ENCODE measurements at regions not wholly inside any gene's neighbourhood (a gene's known extent, or its start where the extent isn't known, plus 50 kb on each side); places are given as distances from the start of the nearest gene placed in this dataset.

- TF ChIP-seq POLR2AphosphoS5 (IDR thresholded peaks at IDR 0.05; ENCODE audit: low read depth, low read length) (no peak), REST (IDR thresholded peaks at IDR 0.05; ENCODE audit: insufficient read depth in 1 of 2, low read depth in 2 of 2, low read length in 1 of 2) (no peak), SIN3A (IDR thresholded peaks at IDR 0.05; ENCODE audit: borderline replicate concordance, insufficient read depth, low read depth, low read length) (no peak), TCF7L2 (IDR thresholded peaks at IDR 0.05; ENCODE audit: low read depth, low read length) (no peak), CTCF (IDR thresholded peaks at IDR 0.05) (no peak)
- POLR2A ChIA-PET: no interaction called here
- Histone ChIP-seq H3K4me1 (ENCODE audit: control insufficient read depth, insufficient read depth, low read length) (no peaks in the 10 kb centered on the region), H3K27me3 (ENCODE audit: control insufficient read depth, insufficient read depth, low read length) (no peaks in the 10 kb centered on the region), H3K4me3 (ENCODE audit: low read depth in 2 of 2, low read length in 2 of 2) (no peak overlapping the region), H3K9me3 (ENCODE audit: control insufficient read depth, insufficient read depth, low read depth, low read length) (peaks cover 5% of the 10 kb centered on the region; the same call in 1 of the 2 replicates), H3K36me3 (ENCODE audit: control insufficient read depth, insufficient read depth, low read length) (no peaks in the 10 kb centered on the region), H3K27ac (ENCODE audit: low read length) (no peak overlapping the region)
- in situ Hi-C loops (cut with HindIII; ENCODE audit: low pct_unique_long_range_greater_than_20kb, low sequenced_read_pairs) (no loop called here), intact Hi-C loops (cut with micrococcal nuclease; ENCODE audit: unreplicated experiment) (no loop called here)
- CTCF ChIA-PET: no interaction called here
- ATAC-seq (no peak), DNase-seq (ENCODE audit: low read depth, low spot score) (no peak)
- BruUV-seq (replicated peaks): no TSS peak
These were observed 250.5 kb upstream of the MEOX2 start for GRCh38 chr7:15936991-15937390.

- ATAC-seq (no peak), DNase-seq (ENCODE audit: low read depth, low spot score) (no peak)
- Histone ChIP-seq H3K4me3 (ENCODE audit: low read depth in 2 of 2, low read length in 2 of 2) (no peak overlapping the region), H3K27me3 (ENCODE audit: control insufficient read depth, insufficient read depth, low read length) (no peaks in the 10 kb centered on the region), H3K9me3 (ENCODE audit: control insufficient read depth, insufficient read depth, low read depth, low read length) (no peaks in the 10 kb centered on the region), H3K27ac (ENCODE audit: low read length) (no peak overlapping the region), H3K4me1 (ENCODE audit: control insufficient read depth, insufficient read depth, low read length) (no peaks in the 10 kb centered on the region), H3K36me3 (ENCODE audit: control insufficient read depth, insufficient read depth, low read length) (no peaks in the 10 kb centered on the region)
- intact Hi-C loops (cut with micrococcal nuclease; ENCODE audit: unreplicated experiment) (no loop called here), in situ Hi-C loops (cut with HindIII; ENCODE audit: low pct_unique_long_range_greater_than_20kb, low sequenced_read_pairs) (no loop called here)
- CTCF ChIA-PET: no interaction called here
- no peak for TF ChIP-seq SIN3A (IDR thresholded peaks at IDR 0.05; ENCODE audit: borderline replicate concordance, insufficient read depth, low read depth, low read length)
- TF ChIP-seq TCF7L2 (IDR thresholded peaks at IDR 0.05; ENCODE audit: low read depth, low read length): no peak
- no peak for TF ChIP-seq REST (IDR thresholded peaks at IDR 0.05; ENCODE audit: insufficient read depth in 1 of 2, low read depth in 2 of 2, low read length in 1 of 2)
- no peak for TF ChIP-seq CTCF (IDR thresholded peaks at IDR 0.05)
- TF ChIP-seq POLR2AphosphoS5 (IDR thresholded peaks at IDR 0.05; ENCODE audit: low read depth, low read length): no peak
- BruUV-seq (replicated peaks): no TSS peak
- POLR2A ChIA-PET: no interaction called here
These were observed 245.8 kb upstream of the MEOX2 start for GRCh38 chr7:15932318-15932717.

Measured in Panc1 (cell line).